GM12873 (cell line): ENCODE measurements at regions not wholly inside any gene's neighbourhood (a gene's known extent, or its start where the extent isn't known, plus 50 kb on each side); places are given as distances from the start of the nearest gene placed in this dataset.

Experiments used
- CTCF ChIP-seq: IDR thresholded peaks from 2 replicates; pipeline ENCODE4 v1.5.1; 2012; ENCODE audit warnings: low read depth, mild to moderate bottlenecking, moderate library complexity, low read length, control low read depth; ENCODE audit not compliant: insufficient read depth; ENCODE audit errors: missing control alignments

GRCh38 chr5:30438785-30439184, 754.7 kb upstream of the CDH6 start:
- no peak for TF ChIP-seq CTCF

- no peak for TF ChIP-seq CTCF
These were observed 756.8 kb upstream of the CDH6 start for GRCh38 chr5:30436691-30437090.

- no peak for TF ChIP-seq CTCF
These were observed 779.4 kb upstream of the CDH6 start for GRCh38 chr5:30414078-30414477.

GRCh38 chr5:30413540-30413939, 779.9 kb upstream of the CDH6 start:
- TF ChIP-seq CTCF, result no peak

- TF ChIP-seq CTCF, result no peak
These were observed 787.7 kb upstream of the CDH6 start for GRCh38 chr5:30405821-30406220.

GRCh38 chr5:30401479-30402058, 791.9 kb upstream of the CDH6 start:
- TF ChIP-seq CTCF, result peak; percentile 11

GRCh38 chr5:30398423-30398822, 795.1 kb upstream of the CDH6 start:
- no peak for TF ChIP-seq CTCF
